ENCODE measurements at regions not wholly inside any gene's neighbourhood (a gene's known extent, or its start where the extent isn't known, plus 50 kb on each side); places are given as distances from the start of the nearest gene placed in this dataset.

DNA sequence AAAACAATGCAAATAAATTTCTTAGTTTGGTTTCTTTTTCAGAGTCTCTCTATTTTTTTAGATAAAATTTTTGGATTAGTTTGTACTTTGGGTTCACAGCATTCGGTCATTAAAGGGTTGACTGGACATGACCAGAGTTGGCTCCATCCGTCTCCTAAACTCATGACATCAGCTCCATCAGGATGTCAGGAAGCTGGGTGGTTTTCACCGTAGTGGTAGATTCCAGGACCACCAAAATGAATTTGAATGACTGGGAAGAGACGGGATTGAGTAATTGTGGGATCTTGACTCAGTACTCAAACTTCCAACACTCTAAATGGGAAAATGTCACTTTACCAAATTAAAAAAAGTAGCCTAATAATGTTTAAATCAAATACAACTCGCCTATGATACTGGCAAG, 279.2 kb upstream of the DUSP10 start:
- no peaks in the 10 kb centered on the region for H3K4me1 ChIP-seq (ENCODE audit: control insufficient read depth, insufficient read depth, low read length)
- ChIA-PET POLR2A (no interaction called here), CTCF (interaction anchor here (0.6 kb wide), 1 partner anchor 13 kb away, joined by 3 read pairs; no protein-coding TSS in a partner anchor)
- H3K9me3 ChIP-seq (ENCODE audit: control insufficient read depth, insufficient read depth, low read depth, low read length), result no peaks in the 10 kb centered on the region
- no peak overlapping the region for H3K4me3 ChIP-seq (ENCODE audit: low read depth, low read length)
- no peak for TF ChIP-seq ZNF521 (tag by site-specific recombination; IDR thresholded peaks at IDR 0.05)
- no peaks in the 10 kb centered on the region for H3K36me3 ChIP-seq (ENCODE audit: control insufficient read depth in 2 of 2, insufficient read depth in 1 of 2, low read length in 2 of 2)
- H3K27ac ChIP-seq (ENCODE audit: extremely low read depth, low read depth, low read length), result no peak overlapping the region

DNA sequence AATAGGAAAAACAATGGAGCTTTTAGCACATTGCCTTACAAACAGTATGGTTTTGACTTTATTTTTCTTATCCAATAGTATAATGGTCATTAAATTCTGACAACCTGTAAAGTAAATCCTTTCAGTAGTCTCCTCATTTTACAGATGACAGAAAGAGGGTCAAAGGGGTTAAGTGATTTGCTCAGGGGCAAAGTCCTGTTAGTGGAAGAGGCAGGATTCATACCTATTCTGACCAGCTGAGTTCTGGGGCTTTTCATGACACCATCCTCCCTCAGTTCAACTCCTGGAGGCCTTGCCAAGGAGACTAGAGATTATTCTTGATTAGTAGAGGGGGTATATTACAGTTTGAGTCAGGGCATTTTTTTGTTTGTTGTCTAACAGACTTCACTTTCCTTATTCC, 278.7 kb upstream of the DUSP10 start:
- CTCF ChIA-PET, result interaction anchor here (0.6 kb wide), 1 partner anchor 13 kb away, joined by 3 read pairs; no protein-coding TSS in a partner anchor
- H3K27ac ChIP-seq (ENCODE audit: extremely low read depth, low read depth, low read length), result no peak overlapping the region
- TF ChIP-seq ZNF768 (tag by site-specific recombination; IDR thresholded peaks at IDR 0.05) (no peak), MEIS1 (CRISPR knock-in tag; IDR thresholded peaks at IDR 0.05; ENCODE audit: borderline replicate concordance) (no peak), SETDB1 (IDR thresholded peaks at IDR 0.05; ENCODE audit: insufficient read length, low read length) (no peak), ZNF202 (tag by site-specific recombination; IDR thresholded peaks at IDR 0.05; ENCODE audit: borderline replicate concordance) (no peak), ZNF37A (tag by site-specific recombination; IDR thresholded peaks at IDR 0.05) (no peak), HOXA7 (CRISPR knock-in tag; IDR thresholded peaks at IDR 0.05; ENCODE audit: borderline replicate concordance) (no peak), ZNF610 (tag by site-specific recombination; IDR thresholded peaks at IDR 0.05; ENCODE audit: borderline replicate concordance) (no peak), ZNF366 (tag by site-specific recombination; conservative IDR thresholded peaks at IDR 0.05) (no peak), ZNF549 (tag by site-specific recombination; IDR thresholded peaks at IDR 0.05) (no peak)
- TF ChIP-seq, protein P1, sequence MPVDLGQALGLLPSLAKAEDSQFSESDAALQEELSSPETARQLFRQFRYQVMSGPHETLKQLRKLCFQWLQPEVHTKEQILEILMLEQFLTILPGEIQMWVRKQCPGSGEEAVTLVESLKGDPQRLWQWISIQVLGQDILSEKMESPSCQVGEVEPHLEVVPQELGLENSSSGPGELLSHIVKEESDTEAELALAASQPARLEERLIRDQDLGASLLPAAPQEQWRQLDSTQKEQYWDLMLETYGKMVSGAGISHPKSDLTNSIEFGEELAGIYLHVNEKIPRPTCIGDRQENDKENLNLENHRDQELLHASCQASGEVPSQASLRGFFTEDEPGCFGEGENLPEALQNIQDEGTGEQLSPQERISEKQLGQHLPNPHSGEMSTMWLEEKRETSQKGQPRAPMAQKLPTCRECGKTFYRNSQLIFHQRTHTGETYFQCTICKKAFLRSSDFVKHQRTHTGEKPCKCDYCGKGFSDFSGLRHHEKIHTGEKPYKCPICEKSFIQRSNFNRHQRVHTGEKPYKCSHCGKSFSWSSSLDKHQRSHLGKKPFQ (tag by site-specific recombination; IDR thresholded peaks at IDR 0.05), result no peak
- H3K4me1 ChIP-seq (ENCODE audit: control insufficient read depth, insufficient read depth, low read length), result no peaks in the 10 kb centered on the region
- POLR2A ChIA-PET, result no interaction called here
- H3K36me3 ChIP-seq (ENCODE audit: control insufficient read depth in 2 of 2, insufficient read depth in 1 of 2, low read length in 2 of 2), result no peaks in the 10 kb centered on the region
- no peaks in the 10 kb centered on the region for H3K9me3 ChIP-seq (ENCODE audit: control insufficient read depth, insufficient read depth, low read depth, low read length)
- H3K4me3 ChIP-seq (ENCODE audit: low read depth, low read length), result no peak overlapping the region

DNA sequence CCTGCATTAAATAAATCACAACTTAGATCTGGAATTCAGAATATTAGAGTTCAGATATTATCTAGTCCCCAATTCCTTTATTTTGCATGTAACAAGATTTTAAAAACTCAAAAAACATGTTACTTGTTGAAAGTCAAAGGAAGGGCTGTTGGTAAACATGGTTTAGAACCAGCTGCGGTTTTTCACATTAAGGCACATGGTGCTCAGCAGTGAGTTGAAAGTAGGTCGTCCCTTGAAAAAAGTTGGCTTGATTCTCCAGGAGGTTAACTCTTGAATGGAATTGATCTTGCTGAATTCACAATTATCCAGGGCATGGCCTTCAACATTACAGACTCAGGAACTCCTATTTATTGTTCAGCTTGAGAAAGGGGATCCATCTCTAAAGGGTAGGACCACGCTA, 277.1 kb upstream of the DUSP10 start:
- Histone ChIP-seq H3K4me1 (ENCODE audit: control insufficient read depth, insufficient read depth, low read length) (no peaks in the 10 kb centered on the region), H3K9me3 (ENCODE audit: control insufficient read depth, insufficient read depth, low read depth, low read length) (no peaks in the 10 kb centered on the region), H3K4me3 (ENCODE audit: low read depth, low read length) (no peak overlapping the region), H3K36me3 (ENCODE audit: control insufficient read depth in 2 of 2, insufficient read depth in 1 of 2, low read length in 2 of 2) (no peaks in the 10 kb centered on the region), H3K27ac (ENCODE audit: extremely low read depth, low read depth, low read length) (no peak overlapping the region)
- CTCF ChIA-PET, result no interaction called here
- POLR2A ChIA-PET, result no interaction called here
- TF ChIP-seq ZNF624 (tag by site-specific recombination; IDR thresholded peaks at IDR 0.05), result no peak

DNA sequence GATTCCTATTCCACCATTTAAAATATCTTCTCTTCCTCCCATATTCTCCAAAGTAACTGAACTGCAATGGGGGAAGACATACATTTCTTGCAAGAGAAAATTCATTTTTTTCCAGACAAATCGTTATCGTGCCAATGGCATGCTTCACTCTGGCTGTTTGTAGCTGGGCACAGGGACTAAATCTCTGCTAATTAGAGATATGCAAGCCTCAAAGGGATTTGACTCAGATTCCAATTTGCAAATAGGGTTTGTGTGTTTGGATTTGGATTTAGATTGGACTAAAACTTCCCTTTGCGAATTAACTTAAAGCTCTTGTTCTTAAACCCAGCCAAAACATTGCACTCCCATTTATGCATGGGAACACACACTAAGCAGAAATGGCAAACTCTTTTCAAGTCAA, 276.2 kb upstream of the DUSP10 start:
- no peaks in the 10 kb centered on the region for H3K9me3 ChIP-seq (ENCODE audit: control insufficient read depth, insufficient read depth, low read depth, low read length)
- H3K27ac ChIP-seq (ENCODE audit: extremely low read depth, low read depth, low read length), result no peak overlapping the region
- no peak overlapping the region for H3K4me3 ChIP-seq (ENCODE audit: low read depth, low read length)
- ChIA-PET POLR2A (no interaction called here), CTCF (interaction anchor here (0.7 kb wide), 1 partner anchor 38 kb away, joined by 4 read pairs; no protein-coding TSS in a partner anchor)
- H3K4me1 ChIP-seq (ENCODE audit: control insufficient read depth, insufficient read depth, low read length), result no peaks in the 10 kb centered on the region
- no peak for TF ChIP-seq ZFP41 (tag by site-specific recombination; IDR thresholded peaks at IDR 0.05; ENCODE audit: borderline replicate concordance)
- TF ChIP-seq ZNF114 (tag by site-specific recombination; IDR thresholded peaks at IDR 0.05), result no peak
- TF ChIP-seq MYNN (tag by site-specific recombination; IDR thresholded peaks at IDR 0.05; ENCODE audit: borderline replicate concordance), result no peak
- no peak for TF ChIP-seq ZNF423 (tag by site-specific recombination; IDR thresholded peaks at IDR 0.05)
- TF ChIP-seq ZNF211 (tag by site-specific recombination; IDR thresholded peaks at IDR 0.05; ENCODE audit: low read depth), result no peak
- no peaks in the 10 kb centered on the region for H3K36me3 ChIP-seq (ENCODE audit: control insufficient read depth in 2 of 2, insufficient read depth in 1 of 2, low read length in 2 of 2)

All from HEK293 (cell line).